ENCODE measurements at regions not wholly inside any gene's neighbourhood (a gene's known extent, or its start where the extent isn't known, plus 50 kb on each side); places are given as distances from the start of the nearest gene placed in this dataset.

DNA sequence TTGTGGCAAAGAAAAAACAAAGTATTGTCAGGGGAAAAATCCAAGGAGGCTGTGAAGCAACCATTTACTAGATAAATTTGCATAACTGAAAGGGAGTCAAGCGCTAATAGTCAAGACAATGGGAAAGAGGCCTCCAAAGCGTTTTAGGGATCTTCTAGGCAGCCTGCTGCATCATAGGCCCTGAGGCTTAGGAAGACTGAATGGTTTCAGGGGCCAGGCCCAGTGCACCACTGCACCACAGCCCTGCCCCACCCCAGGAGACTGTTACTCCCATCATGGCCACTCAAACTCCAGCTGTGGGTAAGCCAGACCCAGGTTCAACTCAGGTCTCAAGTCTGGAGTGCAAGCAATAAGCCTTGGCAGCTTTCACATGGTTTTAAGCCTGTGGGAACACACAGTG lies 362.9 kb downstream of the SH3BGRL start:
- Histone ChIP-seq H3K4me1 (no peaks in the 10 kb centered on the region), H3K4me3 (no peak overlapping the region), H3K27ac (no peak overlapping the region), H3K36me3 (no peaks in the 10 kb centered on the region), H3K27me3 (no peaks in the 10 kb centered on the region), H3K9me3 (no peaks in the 10 kb centered on the region)
- no peak for DNase-seq (ENCODE audit: extremely low spot score in 2 of 2)
- TF ChIP-seq POLR2A (IDR thresholded peaks at IDR 0.05) (no peak), POLR2AphosphoS5 (IDR thresholded peaks at IDR 0.05; ENCODE audit: insufficient read depth in 1 of 2, low read depth in 1 of 2) (no peak)
- TF ChIP-seq, protein P1, sequence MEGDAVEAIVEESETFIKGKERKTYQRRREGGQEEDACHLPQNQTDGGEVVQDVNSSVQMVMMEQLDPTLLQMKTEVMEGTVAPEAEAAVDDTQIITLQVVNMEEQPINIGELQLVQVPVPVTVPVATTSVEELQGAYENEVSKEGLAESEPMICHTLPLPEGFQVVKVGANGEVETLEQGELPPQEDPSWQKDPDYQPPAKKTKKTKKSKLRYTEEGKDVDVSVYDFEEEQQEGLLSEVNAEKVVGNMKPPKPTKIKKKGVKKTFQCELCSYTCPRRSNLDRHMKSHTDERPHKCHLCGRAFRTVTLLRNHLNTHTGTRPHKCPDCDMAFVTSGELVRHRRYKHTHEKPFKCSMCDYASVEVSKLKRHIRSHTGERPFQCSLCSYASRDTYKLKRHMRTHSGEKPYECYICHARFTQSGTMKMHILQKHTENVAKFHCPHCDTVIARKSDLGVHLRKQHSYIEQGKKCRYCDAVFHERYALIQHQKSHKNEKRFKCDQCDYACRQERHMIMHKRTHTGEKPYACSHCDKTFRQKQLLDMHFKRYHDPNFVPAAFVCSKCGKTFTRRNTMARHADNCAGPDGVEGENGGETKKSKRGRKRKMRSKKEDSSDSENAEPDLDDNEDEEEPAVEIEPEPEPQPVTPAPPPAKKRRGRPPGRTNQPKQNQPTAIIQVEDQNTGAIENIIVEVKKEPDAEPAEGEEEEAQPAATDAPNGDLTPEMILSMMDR (IDR thresholded peaks at IDR 0.05) = no peak
- intact Hi-C loops (cut with DNase I) = no loop called here

DNA sequence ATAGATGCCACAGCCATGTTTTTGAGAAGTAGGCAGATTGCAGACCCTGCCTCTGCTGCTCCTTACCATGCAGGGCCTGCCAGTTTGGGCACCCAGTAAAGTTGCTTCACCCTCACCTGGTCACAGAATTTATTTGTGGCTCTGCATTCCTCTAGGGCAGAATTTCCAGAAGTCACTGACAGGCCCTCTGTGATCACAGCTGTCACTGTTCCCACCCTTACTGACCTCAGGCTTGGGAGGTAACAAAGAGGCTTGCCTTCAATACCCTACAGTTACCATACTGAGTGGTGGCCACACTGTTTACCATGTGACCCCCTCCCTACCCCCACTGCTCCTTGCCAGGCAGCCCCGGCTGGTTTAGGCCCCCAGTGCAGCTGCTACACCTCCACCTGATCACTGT lies 375.1 kb downstream of the SH3BGRL start:
- no peaks in the 10 kb centered on the region for H3K4me1 ChIP-seq
- TF ChIP-seq, protein P1 (IDR thresholded peaks at IDR 0.05) = no peak
- TF ChIP-seq POLR2A (IDR thresholded peaks at IDR 0.05) = no peak
- TF ChIP-seq POLR2AphosphoS5 (IDR thresholded peaks at IDR 0.05; ENCODE audit: insufficient read depth in 1 of 2, low read depth in 1 of 2) = no peak
- no peak for DNase-seq (ENCODE audit: extremely low spot score in 2 of 2)

DNA sequence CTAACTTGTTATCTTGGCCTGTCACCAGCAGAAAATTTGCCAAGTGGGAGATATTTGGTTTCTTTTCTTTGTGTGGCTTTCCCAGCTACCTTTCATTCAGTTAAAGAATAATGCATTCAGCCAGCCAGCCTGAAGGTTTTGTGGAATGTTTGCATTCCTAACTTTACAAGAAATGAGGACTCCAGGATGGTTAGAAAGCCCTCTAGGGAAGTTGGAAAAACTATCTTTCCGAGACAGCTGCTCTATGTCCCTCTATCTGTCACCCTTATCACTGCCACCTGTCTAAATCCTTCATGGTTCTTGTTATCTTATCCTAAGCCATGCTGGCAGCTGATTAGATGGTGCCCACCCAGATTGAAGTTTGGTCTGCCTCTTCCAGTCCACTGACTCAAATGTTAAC lies 384.2 kb downstream of the SH3BGRL start:
- Histone ChIP-seq H3K27ac (no peak overlapping the region), H3K27me3 (no peaks in the 10 kb centered on the region), H3K4me3 (no peak overlapping the region), H3K9me3 (no peaks in the 10 kb centered on the region), H3K4me1 (no peaks in the 10 kb centered on the region), H3K36me3 (no peaks in the 10 kb centered on the region)
- no peak for DNase-seq (ENCODE audit: extremely low spot score in 2 of 2)
- intact Hi-C loops (cut with DNase I) = no loop called here
- TF ChIP-seq POLR2AphosphoS5 (IDR thresholded peaks at IDR 0.05; ENCODE audit: insufficient read depth in 1 of 2, low read depth in 1 of 2) (no peak), POLR2A (IDR thresholded peaks at IDR 0.05) (no peak)
- TF ChIP-seq, protein P1 (IDR thresholded peaks at IDR 0.05) = no peak

More for the DNA sequence above, 375.1 kb downstream of the SH3BGRL start:
- no peaks in the 10 kb centered on the region for H3K9me3 ChIP-seq
- intact Hi-C loops (cut with DNase I) = no loop called here
- H3K36me3 ChIP-seq = no peaks in the 10 kb centered on the region
- H3K27me3 ChIP-seq = no peaks in the 10 kb centered on the region
- no peak overlapping the region for H3K4me3 ChIP-seq
- no peak overlapping the region for H3K27ac ChIP-seq

GRCh38 chrX:81615979-81616378 lies 414.1 kb downstream of the SH3BGRL start:
- Histone ChIP-seq H3K27me3 (no peaks in the 10 kb centered on the region), H3K4me3 (no peak overlapping the region), H3K4me1 (no peaks in the 10 kb centered on the region), H3K36me3 (no peaks in the 10 kb centered on the region), H3K9me3 (no peaks in the 10 kb centered on the region), H3K27ac (no peak overlapping the region)
- TF ChIP-seq, protein P1 (IDR thresholded peaks at IDR 0.05) = no peak
- TF ChIP-seq POLR2A (IDR thresholded peaks at IDR 0.05) = no peak
- no peak for TF ChIP-seq POLR2AphosphoS5 (IDR thresholded peaks at IDR 0.05; ENCODE audit: insufficient read depth in 1 of 2, low read depth in 1 of 2)
- intact Hi-C loops (cut with DNase I) = no loop called here
- no peak for DNase-seq (ENCODE audit: extremely low spot score in 2 of 2)

GRCh38 chrX:81662381-81662780 lies 460.5 kb downstream of the SH3BGRL start:
- H3K27me3 ChIP-seq = no peaks in the 10 kb centered on the region
- no peaks in the 10 kb centered on the region for H3K4me1 ChIP-seq
- no peak overlapping the region for H3K4me3 ChIP-seq
- no peaks in the 10 kb centered on the region for H3K36me3 ChIP-seq
- intact Hi-C loops (cut with DNase I) = no loop called here
- DNase-seq (ENCODE audit: extremely low spot score in 2 of 2) = no peak
- no peak overlapping the region for H3K27ac ChIP-seq
- TF ChIP-seq POLR2AphosphoS5 (IDR thresholded peaks at IDR 0.05; ENCODE audit: insufficient read depth in 1 of 2, low read depth in 1 of 2) = no peak
- TF ChIP-seq, protein P1 (IDR thresholded peaks at IDR 0.05) = no peak
- no peak for TF ChIP-seq POLR2A (IDR thresholded peaks at IDR 0.05)
- no peaks in the 10 kb centered on the region for H3K9me3 ChIP-seq
